IPS-18c (cell line): ENCODE measurements at regions not wholly inside any gene's neighbourhood (a gene's known extent, or its start where the extent isn't known, plus 50 kb on each side); places are given as distances from the start of the nearest gene placed in this dataset.

ENCODE experiments used
- H3K4me3 ChIP-seq: 2 replicates; pipeline ENCODE4 v1.7.0; 2013; ENCODE audit warnings: low read depth, mild to moderate bottlenecking, low read length, moderate library complexity; ENCODE audit not compliant: insufficient read depth
- H3K9me3 ChIP-seq: one replicate; pipeline ENCODE4 v1.6.1; 2013; ENCODE audit warnings: mild to moderate bottlenecking, low read length, moderate library complexity; ENCODE audit not compliant: control insufficient read depth, insufficient read depth

DNA sequence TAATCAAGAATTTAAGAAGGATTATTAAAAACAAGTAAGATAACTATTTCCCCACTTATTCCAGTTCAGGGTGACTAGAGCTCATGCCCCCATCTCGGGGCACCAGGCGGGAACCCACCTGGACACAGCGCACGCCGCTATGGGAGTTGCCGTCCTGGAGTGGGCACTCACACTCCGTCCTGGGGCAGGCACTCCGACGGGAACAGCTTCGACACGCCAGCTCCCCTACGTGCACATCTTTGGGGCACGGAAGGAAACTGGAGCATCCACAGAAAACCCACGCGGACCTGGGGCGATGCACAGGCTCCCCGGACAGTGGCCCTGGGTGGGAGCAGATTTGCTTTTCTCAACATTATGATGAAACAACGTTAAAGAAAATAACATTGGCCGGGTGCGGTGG, 52.0 kb upstream of the GATA5 start:
- H3K9me3 ChIP-seq: no peaks in the 10 kb centered on the region
- no peak overlapping the region for H3K4me3 ChIP-seq

DNA sequence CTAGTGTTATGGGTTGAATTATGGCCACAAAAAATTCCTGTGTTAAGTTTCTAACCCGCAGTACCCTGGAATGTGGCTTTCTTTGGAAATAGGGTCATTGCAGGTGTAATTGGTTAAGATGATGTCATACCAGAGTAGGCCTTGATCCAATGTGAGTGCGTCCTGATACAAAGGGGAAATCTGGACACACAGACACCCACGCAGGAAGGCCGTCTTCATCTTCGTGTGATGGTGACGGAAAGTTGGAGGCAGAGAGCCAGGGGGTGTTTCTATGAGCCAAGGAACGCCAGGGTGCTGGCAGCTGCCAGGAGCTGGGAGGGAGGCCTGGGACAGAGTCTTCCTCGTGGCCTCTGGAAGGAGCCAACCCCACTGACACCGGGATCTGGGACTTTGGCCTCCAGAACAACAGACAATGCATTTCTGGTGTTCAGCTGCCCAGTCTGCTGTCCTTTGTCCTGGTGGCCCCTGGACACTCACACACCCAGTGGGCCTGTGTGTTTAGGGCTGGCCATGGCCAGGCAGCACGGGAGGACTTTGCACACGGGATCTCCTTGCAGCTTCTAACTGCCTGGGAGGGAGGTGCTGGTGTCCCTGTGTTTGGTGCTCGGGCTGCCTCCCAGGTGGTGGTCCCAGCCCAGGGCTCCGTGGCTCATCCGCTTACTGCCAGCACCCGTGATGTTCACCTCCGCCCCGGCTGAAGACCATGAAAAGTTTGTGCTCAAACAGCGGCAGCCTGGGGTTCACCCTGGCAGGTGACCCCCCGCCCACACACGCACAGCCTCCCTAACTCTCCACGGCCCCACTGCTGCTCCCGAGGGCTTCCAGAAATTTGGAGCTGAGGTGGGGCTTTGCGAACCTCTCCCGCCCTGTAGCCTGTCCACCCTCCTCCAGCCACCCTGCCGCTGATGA, 53.4 kb upstream of the GATA5 start:
- no peak overlapping the region for H3K4me3 ChIP-seq

DNA sequence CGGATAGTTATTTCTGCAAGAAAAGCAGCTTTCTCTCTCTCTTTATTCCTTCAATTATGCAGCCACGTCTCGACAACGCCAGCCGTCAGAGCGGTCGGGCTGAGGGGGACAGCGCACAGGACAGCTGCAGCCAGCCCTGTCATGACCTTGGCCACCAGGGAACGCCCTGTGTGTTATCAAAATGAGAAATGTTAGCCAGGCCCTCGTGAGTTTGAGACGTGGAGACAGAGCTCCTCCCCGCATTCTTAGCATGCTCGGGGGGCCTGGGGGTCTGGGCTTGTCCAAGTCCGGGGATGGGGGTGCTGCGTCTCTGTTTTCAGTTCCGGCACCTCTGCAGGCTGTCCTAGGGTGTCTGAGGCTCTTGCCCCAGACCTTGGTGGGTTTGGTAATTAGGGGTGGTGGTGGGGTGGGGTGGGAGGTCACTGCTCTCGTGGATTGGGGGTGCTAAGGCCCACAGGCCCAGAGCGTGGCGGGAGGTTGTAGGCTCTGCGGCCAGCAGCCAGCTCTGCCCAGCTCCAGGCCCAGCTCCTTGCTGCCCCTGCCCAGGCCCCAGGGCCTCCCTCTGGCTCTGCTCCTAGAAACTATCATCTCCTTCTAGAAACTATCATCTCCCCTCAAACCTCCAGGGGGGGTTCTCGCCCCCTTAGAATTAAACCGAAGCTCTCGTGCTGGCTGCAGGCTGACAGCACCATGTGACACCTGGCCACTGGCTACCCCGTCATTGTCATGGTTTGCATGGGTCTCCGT, 54.3 kb upstream of the GATA5 start:
- no peaks in the 10 kb centered on the region for H3K9me3 ChIP-seq
- H3K4me3 ChIP-seq: no peak overlapping the region

More for the DNA sequence above, 53.4 kb upstream of the GATA5 start:
- H3K9me3 ChIP-seq: no peaks in the 10 kb centered on the region

DNA sequence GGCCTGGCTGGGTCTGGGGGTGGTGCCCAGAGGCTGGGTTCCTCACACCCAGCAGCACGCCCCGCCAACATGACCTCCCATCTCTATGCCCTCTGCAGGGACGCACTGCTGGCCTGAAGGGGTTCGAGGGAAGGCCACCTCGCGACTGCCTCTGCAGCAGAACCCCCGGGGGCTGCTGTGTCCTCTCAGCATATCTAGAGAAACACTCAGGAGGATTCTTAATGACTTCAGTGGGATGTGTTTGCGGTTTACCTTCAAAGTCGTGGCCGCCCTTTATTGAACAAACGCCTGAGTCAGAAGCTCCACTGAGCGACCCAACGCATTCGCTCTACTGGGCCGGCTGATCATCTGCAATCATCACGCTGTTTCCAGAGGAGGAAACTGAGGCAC, 54.8 kb upstream of the GATA5 start:
- H3K9me3 ChIP-seq: no peaks in the 10 kb centered on the region
- no peak overlapping the region for H3K4me3 ChIP-seq

GRCh38 chr20:62531046-62531838, 55.4 kb upstream of the GATA5 start:
- Histone ChIP-seq H3K9me3 (no peaks in the 10 kb centered on the region), H3K4me3 (no peak overlapping the region)

DNA sequence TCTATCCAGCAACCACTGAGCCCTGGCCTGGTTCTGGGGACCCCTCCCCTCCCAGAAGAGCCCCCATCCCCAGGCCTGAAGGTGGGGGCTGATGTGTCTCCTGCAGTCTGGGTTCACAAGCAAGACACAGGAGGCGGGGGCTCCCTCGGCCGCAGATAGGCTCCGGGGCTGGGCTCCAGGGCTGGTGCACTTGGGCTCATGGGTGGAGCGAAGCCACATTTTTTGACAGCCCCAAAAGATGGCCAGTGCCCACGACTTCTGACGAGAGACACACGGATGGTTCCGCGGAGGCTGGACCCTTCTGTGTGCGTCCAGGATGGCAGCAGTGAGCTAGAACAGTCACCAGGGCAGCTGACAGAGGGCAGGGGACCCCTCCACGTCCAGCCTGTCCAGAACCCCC, 57.1 kb upstream of the GATA5 start:
- no peaks in the 10 kb centered on the region for H3K9me3 ChIP-seq
- H3K4me3 ChIP-seq: no peak overlapping the region

DNA sequence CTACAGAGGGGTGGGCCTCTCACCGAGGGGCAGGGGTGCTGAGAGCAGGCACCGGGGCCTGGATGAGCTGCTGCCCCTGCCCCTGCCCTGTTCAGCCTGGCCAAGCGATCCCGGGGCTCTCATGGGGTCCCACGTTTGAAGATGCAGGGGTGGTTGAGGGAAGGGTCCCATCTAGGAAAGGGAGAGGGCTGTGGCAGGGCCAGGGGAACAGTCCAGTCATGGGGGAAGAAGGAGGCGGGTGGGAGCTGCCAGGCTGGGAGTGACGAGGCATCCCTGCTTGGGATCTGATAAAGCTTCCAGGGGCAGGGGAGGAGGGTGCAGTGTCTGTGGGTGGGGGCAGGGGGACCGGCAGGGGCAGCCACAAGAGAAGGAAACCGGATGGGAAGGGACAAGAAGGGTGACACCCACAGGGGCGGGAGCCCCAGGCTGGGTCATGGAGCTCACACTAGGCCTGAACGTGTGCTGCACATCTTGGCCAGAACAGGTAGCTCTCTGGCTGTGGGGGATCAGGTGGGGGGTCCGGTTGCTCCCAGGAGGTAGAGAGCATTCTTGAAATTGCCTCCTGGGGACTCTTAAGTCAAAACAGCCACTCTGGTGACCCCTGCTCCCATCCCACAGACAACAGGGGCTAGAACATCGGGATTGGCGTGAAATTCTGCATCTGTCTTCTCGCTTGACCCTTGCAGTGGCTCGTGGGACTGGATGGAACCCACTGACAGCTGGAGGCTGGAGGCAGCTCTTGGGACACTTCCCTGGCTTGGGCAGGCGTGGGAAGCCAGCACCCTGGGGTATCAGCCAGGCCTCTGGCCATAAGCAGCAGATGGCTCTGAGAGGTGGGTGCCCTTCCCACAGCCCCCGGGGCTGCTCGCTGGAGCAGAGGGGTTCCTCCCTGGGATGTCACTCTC, 58.0 kb upstream of the GATA5 start:
- Histone ChIP-seq H3K9me3 (no peaks in the 10 kb centered on the region), H3K4me3 (no peak overlapping the region)

- Histone ChIP-seq H3K9me3 (no peaks in the 10 kb centered on the region), H3K4me3 (no peak overlapping the region)
Observed at GRCh38 chr20:62534526-62535221, 58.9 kb upstream of the GATA5 start.

GRCh38 chr20:62535282-62535811, 59.6 kb upstream of the GATA5 start:
- H3K9me3 ChIP-seq: no peaks in the 10 kb centered on the region
- H3K4me3 ChIP-seq: no peak overlapping the region

DNA sequence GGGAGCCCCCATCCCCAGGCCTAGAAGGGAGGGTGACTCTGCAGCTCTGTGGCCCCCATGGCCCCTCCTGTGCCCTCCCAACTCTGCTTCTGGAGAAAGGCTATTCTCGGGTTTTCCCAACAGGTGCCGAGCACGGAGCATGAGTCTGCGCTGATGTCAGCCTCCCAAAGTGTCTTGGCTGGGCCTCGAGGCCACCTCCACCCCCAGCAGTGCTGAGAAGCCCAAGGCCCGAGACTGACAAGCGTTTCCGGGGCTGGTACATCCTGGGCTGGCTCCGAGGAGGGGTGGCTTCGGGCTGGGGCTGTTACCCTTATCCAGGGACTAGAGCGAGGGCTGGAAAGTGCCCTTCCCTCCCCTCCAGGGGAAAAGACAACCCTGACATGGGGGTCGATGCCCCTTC, 60.2 kb upstream of the GATA5 start:
- Histone ChIP-seq H3K9me3 (no peaks in the 10 kb centered on the region), H3K4me3 (no peak overlapping the region)

DNA sequence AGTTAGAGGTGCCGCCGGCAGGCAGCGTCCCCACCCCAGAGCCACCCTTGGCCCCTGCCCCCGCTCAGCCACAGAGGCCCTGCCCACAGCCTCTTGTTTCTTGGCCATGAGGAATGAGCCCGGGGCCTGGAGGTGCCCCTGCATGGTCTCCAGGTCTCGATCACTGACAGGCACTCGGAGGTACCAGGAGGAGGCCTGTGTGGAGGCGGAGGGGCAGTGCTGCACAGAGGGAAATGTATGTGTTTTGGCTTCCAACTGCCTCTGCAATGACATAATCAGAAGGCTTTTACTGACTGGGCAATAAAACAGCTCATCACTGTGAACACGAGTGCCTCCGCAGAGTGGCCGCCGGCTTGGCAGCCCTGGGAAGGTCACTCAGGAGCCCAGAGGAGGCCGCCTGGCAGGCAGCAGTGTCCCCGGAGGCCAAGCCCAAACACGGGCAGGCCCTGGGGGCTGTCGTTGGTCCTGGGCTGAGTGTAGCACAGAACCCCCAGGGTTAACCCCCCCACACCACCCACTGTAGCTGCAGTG, 61.1 kb upstream of the GATA5 start:
- H3K4me3 ChIP-seq: no peak overlapping the region
- no peaks in the 10 kb centered on the region for H3K9me3 ChIP-seq

- Histone ChIP-seq H3K9me3 (no peaks in the 10 kb centered on the region), H3K4me3 (no peak overlapping the region)
Observed at GRCh38 chr20:62537649-62538292, 62.0 kb upstream of the GATA5 start.

DNA sequence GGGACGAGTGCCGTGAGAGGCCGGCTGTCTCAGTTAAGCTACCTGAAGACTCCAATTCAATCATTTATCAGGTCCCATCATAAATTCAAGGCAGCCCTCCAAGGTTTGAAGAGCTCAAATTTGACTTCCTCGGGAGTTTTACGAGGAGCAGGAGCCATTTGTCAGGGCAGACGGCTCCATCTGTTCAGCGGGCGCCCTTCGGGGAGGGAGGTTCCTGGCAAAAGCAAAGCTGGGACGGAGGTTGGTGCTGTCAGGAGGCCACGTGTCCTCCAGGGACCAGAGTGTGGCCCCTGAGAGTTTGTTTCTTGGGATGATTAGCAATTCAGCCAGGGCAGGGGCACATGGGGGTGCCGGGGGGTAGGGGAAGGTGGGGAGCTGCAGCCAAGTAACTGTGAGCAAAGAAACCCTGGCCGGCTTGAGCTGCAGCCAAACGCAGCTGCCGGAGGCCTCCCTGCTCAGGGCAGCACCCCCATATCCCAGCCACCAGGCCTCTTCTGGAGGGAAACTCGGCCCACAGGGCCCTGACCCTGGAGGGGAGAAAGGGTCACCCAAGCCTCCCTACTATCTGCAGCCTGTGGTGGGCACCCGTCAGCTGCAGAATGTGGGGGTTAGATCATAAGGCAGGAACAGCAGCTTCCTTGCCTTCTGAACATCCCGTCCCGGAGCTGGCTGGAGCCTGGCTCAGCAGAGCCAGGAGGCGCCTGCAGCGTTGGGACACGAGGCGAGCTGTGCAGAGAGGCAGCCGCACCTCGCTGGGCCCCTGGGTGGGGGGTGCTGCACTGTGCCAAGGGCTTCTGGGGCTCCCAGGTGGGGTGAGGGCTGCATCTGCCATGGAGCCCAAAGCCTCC, 63.6 kb upstream of the GATA5 start:
- H3K4me3 ChIP-seq: no peak overlapping the region
- no peaks in the 10 kb centered on the region for H3K9me3 ChIP-seq

DNA sequence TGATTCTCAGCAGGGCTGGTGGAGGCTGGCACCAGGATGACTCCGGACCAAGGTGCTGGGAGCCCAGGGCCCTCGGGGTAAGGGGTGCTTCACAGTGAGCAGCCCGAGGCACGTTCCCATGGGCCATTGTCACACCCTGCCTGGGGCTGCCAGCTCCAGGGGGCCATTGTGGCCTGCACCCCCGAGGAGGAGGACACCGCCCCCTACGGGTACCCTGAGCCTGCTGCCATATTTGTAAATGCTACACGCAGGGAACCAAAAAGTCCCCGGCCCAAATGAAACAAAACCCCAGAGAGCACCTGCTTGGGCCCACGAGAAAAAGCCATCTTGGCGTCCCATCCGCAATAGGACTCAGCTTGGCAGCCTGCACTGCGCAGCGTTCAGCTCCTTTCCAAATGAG, 64.7 kb upstream of the GATA5 start:
- no peaks in the 10 kb centered on the region for H3K9me3 ChIP-seq
- no peak overlapping the region for H3K4me3 ChIP-seq

DNA sequence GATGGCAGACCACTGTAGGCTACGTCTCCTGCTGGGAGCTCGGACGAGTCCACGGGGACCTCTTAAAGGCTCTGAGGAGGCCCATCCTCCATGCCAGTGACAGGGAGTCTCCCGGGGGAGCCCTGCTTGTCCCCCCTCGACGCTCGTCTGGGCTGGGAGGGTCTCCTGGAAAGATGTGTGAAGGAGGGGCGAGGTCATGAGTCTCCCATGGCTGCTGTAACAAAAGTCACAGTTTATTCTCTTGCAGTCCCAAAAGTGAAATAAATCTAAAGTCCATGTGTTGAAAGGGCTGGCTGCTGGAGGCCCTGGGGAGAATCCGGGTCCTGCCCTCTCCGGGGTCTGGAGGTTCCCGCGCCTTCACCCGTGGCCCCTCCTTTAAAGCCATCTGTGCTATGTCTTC, 67.1 kb upstream of the GATA5 start:
- Histone ChIP-seq H3K4me3 (no peak overlapping the region), H3K9me3 (no peaks in the 10 kb centered on the region)
